DND-41 (cell line): ENCODE measurements at regions not wholly inside any gene's neighbourhood (a gene's known extent, or its start where the extent isn't known, plus 50 kb on each side); places are given as distances from the start of the nearest gene placed in this dataset.

ENCODE experiments used
- EZH2 ChIP-seq: IDR thresholded peaks from 3 replicates; pipeline ENCODE4 v1.6.1; 2012; ENCODE audit warnings: borderline replicate concordance, low read depth, mild to moderate bottlenecking, moderate library complexity, low read length, inconsistent platforms; ENCODE audit not compliant: severe bottlenecking
- TF ChIP-seq, protein P1 (sequence below): IDR thresholded peaks from 2 replicates; pipeline ENCODE4 v1.5.1; 2012; ENCODE audit warnings: borderline replicate concordance, low read length, moderate library complexity, mild to moderate bottlenecking; ENCODE audit not compliant: poor library complexity, severe bottlenecking; ENCODE audit errors: extremely low read depth

GRCh38 chr10:3412646-3413045, 240.1 kb upstream of the PITRM1 start:
- TF ChIP-seq, protein P1, sequence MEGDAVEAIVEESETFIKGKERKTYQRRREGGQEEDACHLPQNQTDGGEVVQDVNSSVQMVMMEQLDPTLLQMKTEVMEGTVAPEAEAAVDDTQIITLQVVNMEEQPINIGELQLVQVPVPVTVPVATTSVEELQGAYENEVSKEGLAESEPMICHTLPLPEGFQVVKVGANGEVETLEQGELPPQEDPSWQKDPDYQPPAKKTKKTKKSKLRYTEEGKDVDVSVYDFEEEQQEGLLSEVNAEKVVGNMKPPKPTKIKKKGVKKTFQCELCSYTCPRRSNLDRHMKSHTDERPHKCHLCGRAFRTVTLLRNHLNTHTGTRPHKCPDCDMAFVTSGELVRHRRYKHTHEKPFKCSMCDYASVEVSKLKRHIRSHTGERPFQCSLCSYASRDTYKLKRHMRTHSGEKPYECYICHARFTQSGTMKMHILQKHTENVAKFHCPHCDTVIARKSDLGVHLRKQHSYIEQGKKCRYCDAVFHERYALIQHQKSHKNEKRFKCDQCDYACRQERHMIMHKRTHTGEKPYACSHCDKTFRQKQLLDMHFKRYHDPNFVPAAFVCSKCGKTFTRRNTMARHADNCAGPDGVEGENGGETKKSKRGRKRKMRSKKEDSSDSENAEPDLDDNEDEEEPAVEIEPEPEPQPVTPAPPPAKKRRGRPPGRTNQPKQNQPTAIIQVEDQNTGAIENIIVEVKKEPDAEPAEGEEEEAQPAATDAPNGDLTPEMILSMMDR: no peak
- no peak for TF ChIP-seq EZH2
